Astrocyte of the spinal cord (primary cell): ENCODE measurements at regions not wholly inside any gene's neighbourhood (a gene's known extent, or its start where the extent isn't known, plus 50 kb on each side); places are given as distances from the start of the nearest gene placed in this dataset.

Source experiments
- DNase-seq: peaks from one replicate; pipeline ENCODE4 v3.0.0; 2011; ENCODE audit warnings: low read depth, low spot score
- H3K4me3 ChIP-seq: 2 replicates; pipeline ENCODE4 v1.5.1; 2011; ENCODE audit warnings: low read depth, mild to moderate bottlenecking, low read length, moderate library complexity
- CTCF ChIP-seq: IDR thresholded peaks from 2 replicates; pipeline ENCODE4 v1.5.1; 2012; ENCODE audit warnings: low read depth, mild to moderate bottlenecking, low read length, inconsistent platforms
- in situ Hi-C: cut with HindIII; loops from 2 replicates; pipeline ENCODE4 v1.10.0; 2017; ENCODE audit warnings: low sequenced_read_pairs

GRCh38 chr10:8438603-8439002, 384.1 kb downstream of the GATA3 start:
- no peak for DNase-seq
- TF ChIP-seq CTCF = no peak
- no peak overlapping the region for H3K4me3 ChIP-seq
- in situ Hi-C loops = no loop called here

GRCh38 chr10:8439040-8439439, 384.6 kb downstream of the GATA3 start:
- no peak for DNase-seq
- H3K4me3 ChIP-seq = no peak overlapping the region
- no peak for TF ChIP-seq CTCF
- in situ Hi-C loops = no loop called here

GRCh38 chr10:8444630-8445029, 390.1 kb downstream of the GATA3 start:
- in situ Hi-C loops = no loop called here
- DNase-seq = no peak
- TF ChIP-seq CTCF = no peak
- no peak overlapping the region for H3K4me3 ChIP-seq

- TF ChIP-seq CTCF = no peak
These were observed 390.9 kb downstream of the GATA3 start for GRCh38 chr10:8445353-8445752.

GRCh38 chr10:8449909-8450308, 395.4 kb downstream of the GATA3 start:
- no peak overlapping the region for H3K4me3 ChIP-seq
- DNase-seq = no peak
- no peak for TF ChIP-seq CTCF
- in situ Hi-C loops = no loop called here

More at GRCh38 chr10:8445353-8445752, 390.9 kb downstream of the GATA3 start:
- in situ Hi-C loops = no loop called here
- no peak overlapping the region for H3K4me3 ChIP-seq
- no peak for DNase-seq

- no peak for DNase-seq
- TF ChIP-seq CTCF = no peak
- in situ Hi-C loops = no loop called here
- H3K4me3 ChIP-seq = no peak overlapping the region
These were observed 399.1 kb downstream of the GATA3 start for GRCh38 chr10:8453587-8453986.

GRCh38 chr10:8454357-8454756, 399.9 kb downstream of the GATA3 start:
- DNase-seq = no peak
- in situ Hi-C loops = no loop called here
- no peak for TF ChIP-seq CTCF
- no peak overlapping the region for H3K4me3 ChIP-seq
